GM12892 (cell line): ENCODE measurements at regions not wholly inside any gene's neighbourhood (a gene's known extent, or its start where the extent isn't known, plus 50 kb on each side); places are given as distances from the start of the nearest gene placed in this dataset.

ENCODE experiments used
- POLR2A ChIP-seq: IDR thresholded peaks from 2 replicates; pipeline ENCODE4 v1.6.1; 2011; ENCODE audit warnings: low read depth, low read length, control low read depth
- POLR2AphosphoS5 ChIP-seq: IDR thresholded peaks from 2 replicates; pipeline ENCODE4 v1.6.1; 2011; ENCODE audit warnings: low read depth, low read length, control low read depth

GRCh38 chr10:101283762-101284100, 54.5 kb upstream of the LBX1 start:
- TF ChIP-seq POLR2A (no peak), POLR2AphosphoS5 (no peak)
